Hematopoietic multipotent progenitor cell treated with erythropoietin and hydrocortisone succinate and interleukin-3 and kit ligand, for 6 days (in vitro differentiated cells): ENCODE measurements at regions not wholly inside any gene's neighbourhood (a gene's known extent, or its start where the extent isn't known, plus 50 kb on each side); places are given as distances from the start of the nearest gene placed in this dataset.

ENCODE experiments used
- DNase-seq: peaks from one replicate; pipeline ENCODE4 v3.0.0-alpha.2; 2015

DNA sequence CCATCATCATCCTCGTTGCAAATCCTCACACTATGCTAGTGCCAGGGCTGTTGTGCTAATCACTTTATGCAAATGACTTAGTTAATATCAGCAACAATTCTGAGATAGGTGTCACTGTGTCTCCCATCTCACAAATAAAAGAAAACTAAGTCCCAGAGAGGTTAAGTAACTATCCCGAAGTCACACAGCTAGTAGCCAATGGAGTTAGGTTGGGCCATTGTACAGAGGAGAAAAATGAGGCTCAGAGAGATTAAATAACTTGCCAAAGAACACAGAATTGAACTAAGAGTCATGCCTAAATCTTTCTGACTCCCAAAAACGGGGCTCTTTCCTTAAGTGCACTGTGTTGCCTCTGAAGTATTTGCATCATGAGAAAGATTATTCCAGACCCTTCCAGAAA lies 146.4 kb downstream of the MIS18A start:
- DNase-seq, result no peak

DNA sequence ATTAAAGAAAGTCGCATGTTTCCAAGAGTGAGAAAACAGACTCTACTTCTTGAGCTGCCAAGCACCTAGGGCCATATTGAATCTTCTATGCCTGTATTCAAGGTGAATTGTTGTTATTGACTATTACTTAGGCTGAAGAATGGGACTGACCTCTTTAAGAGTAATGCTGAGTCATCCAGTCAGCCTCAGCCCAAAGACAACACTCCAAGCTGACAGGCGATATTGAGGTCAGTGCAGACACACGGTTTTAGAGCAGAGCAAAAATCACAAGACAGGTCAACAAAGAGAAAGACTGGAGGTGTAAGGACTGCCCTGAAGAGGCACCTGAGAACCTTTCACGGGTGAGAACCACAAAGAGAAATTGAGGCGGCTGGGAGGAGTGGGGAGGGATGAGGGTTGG lies 146.9 kb downstream of the MIS18A start:
- DNase-seq, result no peak

DNA sequence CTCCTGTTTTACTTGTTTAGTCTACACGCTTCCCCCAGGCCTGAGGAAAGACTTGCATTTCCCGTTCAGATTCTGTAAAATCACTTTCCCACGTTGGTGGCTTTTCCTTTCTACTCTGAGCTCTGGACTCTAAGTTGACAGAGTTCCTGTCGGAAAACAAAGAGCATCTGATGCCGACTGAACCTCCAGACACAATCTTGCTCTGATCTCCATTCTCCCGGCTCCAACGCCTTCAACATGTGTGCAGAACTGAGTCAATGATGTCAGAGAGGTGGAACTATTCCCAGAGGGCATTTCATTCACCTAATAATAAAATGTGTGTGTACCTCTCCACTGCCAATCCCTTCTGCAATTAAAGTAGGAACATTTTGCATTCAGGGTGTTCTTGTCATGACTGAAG lies 147.7 kb downstream of the MIS18A start:
- DNase-seq, result no peak

DNA sequence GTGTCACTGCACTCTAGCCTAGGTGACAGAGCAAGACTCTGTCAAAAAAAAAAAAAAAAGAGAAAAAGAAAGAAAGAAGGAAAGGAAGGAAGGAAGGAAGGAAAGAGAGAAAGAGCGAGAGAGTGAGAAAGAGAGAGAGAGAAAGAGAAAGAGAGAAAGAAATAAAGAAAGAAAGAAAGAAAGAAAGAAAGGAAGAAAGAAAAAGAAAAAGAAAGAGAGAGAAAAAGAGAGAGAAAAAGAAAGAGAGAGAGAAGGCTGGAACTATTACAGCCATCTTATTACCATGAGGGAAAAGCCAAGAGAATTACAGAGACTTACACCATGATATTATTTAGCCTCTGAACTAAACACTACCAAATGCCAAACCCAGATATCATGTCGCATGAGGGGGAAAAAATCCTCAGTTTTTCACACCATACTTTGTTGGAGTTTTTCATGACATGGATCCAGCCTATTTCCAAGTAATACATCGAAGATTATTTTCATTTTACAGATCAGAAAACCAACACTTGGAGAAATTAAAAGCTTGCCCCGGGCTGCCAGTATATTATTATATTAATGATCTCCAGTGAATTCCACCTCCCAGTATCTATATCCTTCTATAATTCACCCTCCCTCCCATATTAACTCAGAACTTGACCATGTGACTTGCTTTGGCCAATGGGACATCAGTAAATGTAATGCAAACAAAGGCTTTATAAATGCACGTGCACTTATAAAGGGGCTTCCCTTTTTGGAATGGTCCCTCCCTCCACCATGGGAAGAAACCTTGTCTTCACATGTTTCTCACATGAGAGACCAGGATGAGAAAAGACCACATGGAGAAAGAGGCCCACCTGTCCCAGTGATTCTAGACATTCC lies 148.6 kb downstream of the MIS18A start:
- DNase-seq, result no peak

DNA sequence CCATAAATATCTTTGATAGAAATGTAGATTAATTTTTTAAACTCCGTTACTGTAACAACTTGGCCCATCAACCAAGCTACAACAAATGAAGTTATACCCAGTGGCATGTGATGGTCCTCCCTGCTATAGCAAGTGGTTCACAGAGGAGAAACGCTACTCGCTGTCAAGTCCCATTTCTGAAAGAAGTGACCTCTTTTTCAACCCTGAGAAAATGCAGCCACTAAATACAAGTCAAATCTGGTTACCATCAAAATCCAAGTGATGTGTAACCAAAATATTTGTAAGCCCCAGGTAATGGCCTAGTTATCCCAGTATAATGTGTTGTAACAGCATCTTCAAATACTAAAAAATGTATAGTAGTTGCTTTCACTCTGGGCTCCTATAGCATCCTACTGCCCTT lies 151.8 kb downstream of the MIS18A start:
- DNase-seq, result no peak

DNA sequence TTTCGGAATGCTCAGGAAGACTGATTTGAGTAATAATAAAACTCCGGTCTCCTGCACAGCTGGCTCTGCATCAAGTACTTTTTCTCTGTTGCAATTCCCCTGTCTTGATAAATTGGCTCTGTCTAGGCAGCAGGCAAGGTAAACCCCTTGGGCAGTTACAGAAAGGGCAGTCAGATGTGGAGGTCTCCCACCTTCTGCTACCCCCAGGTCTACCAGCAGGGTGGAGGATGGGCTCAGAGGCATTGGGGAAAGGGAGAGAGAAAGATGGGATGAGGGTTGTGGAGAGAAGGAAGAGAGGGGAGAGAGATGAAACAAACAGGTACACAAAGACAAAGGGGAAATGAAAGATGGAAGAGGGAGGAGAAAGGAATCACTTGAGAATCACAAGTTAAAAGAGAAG lies 156.8 kb downstream of the MIS18A start:
- DNase-seq, result no peak

DNA sequence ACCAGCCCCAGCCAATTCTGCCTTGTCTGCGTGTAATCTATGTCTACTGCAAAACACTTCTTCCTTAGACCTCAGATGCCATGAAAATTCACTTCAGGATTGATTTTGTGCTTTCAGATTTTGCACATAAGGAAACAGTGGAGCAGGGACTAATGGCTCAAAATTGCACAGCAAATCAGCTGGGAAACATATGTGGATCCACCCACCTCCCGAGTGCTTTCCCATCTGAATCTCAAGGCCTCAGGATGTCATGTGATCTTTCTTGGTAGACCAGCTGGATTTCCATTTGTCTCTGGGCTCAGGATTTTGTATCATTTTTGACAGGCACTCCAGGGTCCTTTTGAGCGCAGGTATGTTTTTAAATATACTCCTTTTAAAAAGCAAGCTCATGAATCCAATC lies 158.6 kb downstream of the MIS18A start:
- DNase-seq, result no peak

DNA sequence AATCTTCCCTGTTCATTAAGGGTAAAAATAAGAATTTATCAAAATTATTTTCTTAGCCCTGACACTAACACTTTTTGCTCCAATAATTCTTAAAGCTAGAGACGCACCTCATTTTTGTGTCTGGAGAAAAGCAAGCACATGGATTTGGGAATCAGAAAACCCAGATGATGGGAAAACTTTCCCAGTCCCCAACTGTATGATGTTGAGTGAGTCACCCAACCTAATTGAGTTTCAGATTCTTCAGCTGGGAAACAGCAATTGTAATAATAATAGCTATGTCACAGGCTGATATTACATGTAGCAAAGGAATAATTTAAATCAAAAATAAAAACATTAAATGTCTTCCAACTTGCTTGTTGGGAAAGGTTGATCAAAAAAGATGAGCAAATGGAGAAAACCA lies 159.0 kb downstream of the MIS18A start:
- no peak for DNase-seq

DNA sequence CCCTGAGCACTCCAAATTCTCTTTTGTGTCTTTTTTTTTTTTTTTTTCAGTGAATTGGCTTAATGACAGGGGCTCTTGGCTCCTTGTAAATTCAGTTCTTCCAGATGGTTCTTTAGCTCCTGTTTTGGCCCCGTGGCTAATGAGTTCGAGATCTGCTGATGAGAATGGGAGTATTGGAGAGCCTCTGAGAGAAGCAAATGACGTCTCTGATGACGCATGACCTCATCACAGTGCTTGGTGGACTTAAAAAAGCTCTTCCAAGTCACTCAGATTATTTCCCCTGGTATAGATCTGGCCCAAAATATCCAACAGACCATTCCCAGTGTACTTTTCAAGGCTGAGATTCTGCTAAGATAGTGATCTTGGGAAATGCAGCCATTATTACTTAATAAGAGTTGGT lies 159.5 kb downstream of the MIS18A start:
- DNase-seq, result no peak

DNA sequence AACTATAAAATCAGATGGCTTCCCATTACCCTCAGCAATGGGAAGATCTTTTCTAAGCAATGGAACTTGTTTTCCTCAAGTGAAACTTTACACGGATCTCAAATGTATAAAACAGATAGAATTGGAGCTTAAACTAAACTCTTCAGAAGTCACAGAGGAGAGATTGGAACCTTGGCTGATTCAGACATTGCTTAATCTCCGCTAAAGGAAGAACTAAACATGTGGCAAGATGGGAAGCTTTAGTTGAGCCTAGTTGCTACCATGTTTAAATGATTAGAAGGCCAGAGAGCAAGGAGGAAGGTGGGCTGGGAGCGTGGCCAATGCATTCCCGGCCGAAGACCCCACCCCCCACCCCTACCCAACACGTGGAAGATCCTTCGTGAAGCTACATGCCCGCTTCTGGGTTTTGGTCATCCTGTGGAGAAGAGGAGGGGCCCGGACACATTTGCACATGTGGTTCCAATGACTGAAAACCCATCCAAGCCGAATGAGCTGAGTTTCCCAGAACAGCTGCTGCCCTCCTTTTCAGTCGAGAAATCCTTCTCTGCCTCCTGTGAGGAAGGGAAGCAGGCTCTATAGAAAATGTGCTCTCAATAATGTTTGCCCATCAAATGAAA lies 164.3 kb downstream of the MIS18A start:
- DNase-seq, result no peak

DNA sequence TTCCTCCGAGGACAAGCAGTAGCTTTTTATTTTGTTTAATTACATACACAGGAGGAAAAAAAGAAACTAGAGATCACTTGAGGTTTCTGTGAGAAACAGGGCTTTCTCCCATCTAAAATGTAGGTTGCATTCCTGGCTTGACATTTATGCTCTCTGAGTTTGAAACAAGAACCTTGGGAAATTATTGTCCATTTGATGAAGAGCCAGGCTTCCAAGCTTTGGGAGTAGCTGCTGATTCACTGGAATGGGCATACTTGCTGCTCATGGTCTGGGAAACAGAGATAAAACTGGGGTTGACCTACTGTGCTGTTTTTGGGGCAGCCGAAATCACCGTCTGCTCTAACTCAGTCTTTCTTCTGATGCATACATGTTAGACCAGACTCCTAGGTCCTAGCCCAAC lies 165.4 kb downstream of the MIS18A start:
- DNase-seq, result no peak

DNA sequence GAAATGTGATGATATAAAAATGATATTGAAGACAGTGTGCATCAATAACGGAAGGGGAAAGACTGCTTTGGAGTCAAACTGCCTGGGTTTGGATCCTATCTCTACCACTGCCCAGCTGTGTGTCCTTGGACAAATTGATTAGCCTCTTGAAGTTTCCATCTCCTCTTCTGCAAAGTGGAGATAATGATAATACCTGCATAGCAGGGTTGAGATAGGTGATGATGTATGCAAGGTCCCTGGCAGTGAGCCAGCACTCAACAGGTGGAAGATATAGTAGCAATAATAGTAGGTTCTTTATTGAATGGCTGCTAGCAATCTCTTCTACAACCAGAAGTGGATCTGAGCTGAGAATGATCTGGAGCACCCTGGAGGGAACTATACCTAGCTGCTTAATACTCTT lies 166.7 kb downstream of the MIS18A start:
- no peak for DNase-seq

DNA sequence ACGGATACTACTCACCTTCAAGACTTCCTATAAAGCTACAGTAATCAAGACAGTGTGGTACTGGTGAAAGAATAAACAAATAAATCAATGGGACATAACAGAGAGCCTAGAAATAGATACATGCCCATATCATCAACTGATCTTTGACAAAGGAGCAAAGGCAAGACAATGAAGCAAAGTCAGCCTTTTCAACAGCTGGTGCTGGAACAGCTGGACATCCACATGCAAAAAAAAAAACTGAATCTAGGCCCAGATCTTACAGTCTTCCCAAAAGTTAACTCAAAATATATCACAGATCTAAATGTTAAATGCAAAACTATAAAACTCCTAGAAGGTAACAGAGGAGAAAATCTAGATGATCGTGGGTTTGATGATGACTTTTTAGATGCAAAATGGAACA lies 170.3 kb downstream of the MIS18A start:
- no peak for DNase-seq

DNA sequence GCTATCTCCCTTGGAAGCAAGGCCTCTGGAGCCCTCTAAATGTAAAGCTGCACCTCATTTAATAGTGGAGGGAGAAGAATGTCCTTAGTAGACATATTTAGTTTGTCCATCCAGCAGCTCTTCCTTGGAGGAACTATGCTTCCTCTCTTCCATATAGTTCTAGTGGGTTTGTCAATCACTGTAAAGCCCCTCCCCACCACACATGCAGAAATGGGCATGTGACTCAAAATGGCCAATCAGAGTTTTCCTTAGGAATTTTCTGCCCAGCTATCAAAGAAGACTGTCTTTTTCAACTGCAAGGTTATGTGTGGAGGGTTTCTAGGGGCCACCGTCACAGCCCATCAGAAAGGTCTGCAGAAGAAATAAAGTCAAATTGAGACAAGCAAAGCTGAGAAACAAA lies 175.5 kb downstream of the MIS18A start:
- no peak for DNase-seq

DNA sequence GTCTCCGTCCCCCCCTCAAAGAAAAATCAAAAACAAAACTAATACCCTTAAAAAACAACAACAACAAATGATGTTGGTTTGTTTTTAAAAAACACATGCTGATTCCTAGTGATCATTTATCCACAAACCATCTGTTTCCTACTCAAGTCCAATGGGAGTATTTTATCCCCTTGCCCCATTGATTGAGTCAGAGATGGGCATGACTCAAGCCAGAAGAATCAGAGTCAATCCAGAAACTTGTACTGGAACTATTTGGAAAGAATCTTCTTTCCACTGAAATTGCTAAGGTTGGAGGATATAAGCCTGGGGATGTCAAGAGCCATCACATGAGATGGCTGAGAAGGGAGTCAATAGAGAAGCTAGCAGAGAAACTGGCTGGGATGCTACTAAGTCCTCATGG lies 176.4 kb downstream of the MIS18A start:
- DNase-seq, result no peak

DNA sequence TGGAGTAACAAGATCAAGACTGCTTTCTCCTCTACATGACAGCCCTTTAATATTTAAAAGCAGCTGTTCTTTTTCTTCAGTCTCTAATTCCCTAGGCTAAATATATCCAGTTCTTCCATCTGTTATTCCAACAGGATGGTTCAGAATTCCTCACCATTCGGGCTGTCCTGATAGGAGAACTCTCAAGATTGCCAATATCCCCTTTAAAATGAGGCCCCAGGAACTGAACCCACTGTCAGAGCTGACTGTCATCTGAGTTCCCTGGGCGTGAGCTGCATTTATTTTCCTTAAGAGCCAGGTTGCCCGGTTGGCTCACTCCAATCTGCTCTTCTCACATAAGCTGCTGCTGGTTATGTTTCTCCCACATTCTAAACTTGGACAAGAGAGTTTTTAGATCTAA lies 177.6 kb downstream of the MIS18A start:
- DNase-seq, result no peak

DNA sequence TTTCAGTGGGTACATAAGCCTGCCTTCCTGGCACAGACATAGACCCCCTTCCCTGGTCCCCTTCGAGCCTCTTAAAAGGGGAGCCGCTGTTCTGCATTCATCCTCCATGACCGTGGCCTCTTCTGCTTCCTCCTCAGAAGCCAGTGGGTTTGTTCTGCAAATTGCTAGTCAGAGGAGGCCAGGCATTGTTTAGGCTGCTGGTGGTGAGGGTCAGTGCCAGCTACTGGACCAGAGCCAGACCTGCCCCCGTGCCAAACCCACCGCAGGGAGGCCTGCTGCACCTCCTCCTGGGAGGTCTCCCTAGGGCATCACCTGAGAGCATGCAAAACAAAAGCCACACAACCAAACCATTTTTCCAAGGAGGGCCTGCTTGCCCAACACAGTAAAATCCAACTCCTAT lies 178.4 kb downstream of the MIS18A start:
- no peak for DNase-seq

DNA sequence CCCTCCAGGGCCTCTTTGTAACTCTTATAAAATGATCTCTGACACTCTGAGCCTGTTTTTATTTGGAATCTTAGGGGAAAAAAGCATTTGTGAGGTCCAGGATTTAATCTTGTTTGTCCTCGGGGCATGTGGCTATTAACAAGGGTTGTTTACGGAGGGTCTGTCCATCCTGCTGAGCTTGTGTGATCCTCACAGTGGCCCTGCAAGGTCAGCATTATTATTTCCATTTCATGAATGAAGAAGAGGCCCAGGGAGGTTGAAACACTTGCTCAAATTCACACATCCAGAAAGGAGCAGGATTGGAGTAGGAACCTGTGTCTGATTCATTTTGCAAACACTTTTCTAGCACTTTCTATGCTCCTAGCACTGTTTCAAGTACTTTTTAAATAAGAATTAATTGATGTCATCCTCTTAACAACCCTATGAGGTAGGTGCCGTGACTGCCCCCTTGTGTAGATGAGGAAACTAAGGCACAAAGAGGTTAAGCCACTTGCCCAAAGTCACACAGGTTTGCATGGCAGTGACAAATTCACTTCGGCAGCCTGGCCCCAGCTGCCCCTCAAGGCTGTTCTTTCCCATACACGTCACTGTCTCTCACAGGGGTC lies 178.9 kb downstream of the MIS18A start:
- peak; percentile 2 for DNase-seq

DNA sequence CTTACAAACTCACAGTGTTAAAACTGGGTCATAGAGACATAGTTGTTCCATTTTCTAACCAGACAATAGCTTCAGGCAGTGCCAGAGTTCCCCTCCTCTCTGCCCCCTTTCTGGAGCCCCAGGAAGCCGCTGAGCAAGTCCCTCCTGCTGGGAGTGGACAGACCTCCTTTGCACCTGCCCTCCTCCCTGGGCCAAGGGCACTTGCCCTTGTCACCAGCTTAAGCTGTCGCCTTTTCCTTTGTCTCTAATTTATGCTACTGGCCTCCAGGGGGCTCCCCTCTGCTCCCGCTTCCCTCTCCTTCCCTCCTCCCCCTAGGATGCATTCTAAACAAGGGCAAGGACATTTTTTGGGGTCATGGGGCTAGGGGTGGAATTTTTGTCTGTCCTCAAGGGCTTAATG lies 182.4 kb downstream of the MIS18A start:
- peak; percentile 51 for DNase-seq

DNA sequence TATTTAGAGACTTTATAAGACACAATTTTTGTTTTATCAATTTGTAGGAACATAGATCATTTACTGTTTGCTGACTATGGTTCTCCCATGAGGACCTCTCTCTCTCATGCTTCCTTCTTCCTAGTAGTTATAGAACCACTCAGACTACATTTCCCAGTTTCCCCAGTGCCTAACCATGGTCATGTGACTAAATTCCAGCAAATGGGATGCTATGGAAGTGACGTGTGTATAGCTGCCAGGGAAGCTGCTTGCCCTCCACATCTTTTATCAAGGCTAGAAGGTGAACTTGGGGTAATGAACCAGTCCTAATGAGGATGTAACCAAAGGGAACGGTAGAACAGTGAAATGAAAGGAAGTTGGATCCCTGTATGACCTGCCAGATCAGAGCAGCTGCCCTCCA lies 184.0 kb downstream of the MIS18A start:
- DNase-seq, result no peak

DNA sequence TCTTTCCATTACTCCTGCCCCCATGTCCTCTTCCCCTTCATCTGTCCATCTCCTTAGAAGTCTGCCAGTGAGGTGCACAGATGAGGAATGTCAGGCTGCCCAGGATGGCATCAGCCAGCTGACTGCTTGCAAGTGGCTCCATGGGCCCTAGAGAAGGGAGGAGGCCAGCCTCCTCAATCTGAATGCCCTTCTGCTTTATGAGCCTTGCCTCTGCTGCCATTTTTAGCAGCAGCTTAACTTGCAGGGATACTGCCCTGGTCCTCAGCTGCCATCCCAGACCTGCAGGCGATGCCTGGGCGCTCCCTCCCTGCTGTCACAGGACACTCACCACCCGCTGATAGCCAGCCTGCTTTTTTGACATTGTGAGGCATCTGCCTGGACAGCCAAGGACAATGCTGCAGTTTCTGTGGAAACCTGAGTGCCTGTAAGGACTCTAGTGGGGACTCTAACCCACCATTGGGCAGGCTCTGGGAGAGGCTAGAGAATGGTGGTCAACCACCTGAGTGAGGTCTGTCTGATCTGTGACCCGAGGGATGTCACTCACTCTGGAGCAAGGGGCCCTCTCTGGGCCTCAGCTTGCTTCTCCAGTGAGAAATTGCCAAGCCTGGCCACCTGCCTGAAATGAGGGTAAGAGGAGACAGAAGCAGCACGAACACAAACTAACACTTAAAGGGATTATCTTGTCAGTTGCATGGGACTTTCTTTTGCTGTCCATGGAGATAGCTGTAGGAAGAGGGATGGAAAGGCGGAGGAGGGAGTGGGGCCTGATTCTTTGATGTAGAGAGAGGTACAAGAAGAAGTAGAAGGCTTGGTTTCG lies 185.0 kb downstream of the MIS18A start:
- no peak for DNase-seq

DNA sequence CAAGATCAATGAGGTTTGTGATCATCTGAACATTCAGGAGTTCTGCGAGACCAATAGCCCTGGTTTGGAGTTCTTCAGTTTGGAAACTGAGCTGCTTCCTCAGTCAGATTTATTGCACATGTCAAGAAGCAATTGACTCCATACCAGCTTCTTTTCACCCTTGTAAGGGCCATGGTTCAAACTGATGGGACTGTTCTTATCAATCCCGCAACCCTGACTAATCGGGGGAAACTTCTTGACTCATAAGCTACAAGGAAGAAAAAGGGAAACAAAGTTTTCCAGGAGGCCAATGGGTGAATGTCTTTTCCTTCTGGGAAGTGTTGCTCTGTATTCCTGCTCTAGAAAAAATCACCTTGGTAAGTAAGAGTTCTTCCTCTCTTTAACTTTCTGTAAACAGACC lies 187.9 kb downstream of the MIS18A start:
- no peak for DNase-seq

DNA sequence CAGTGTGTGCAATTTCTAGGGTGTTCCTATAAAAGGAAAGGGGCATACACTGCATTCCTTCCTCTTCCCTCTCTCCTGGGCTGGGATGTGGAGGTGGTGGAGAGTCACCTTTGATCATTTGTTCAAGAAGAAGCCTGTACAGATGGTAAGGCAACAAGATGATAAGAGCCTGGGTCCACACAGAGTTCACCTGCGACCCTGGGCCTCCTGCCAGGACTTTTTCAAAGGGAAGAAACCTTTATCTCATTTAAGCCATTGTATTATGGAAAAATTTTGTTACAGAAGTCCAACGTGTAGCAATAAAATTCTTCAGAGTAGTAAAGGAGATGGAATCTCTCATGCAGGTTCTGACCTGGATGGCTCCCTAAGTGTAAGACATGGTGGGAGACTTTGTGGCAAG lies 189.1 kb downstream of the MIS18A start:
- DNase-seq, result no peak

DNA sequence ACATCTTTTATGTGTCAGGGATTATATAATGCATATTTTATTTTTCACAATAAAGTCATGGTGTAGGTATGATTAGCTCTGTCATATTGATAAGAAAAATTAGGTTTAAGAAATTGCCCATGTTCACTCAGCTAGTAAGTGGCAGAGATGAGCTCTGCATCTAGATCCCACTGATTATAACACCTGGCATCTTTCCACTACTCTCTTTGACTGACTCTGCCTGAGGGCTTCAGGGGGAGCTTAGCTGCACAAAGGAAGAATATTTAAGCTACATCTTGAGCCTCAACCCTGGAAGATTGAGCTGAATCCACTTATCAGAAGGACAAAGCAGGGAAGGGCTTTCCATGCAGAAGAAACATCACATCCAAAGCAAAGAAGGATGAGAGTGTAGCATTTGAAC lies 190.4 kb downstream of the MIS18A start:
- no peak for DNase-seq
